ENCODE measurements at regions not wholly inside any gene's neighbourhood (a gene's known extent, or its start where the extent isn't known, plus 50 kb on each side); places are given as distances from the start of the nearest gene placed in this dataset.

- no peaks in the 10 kb centered on the region for H3K27me3 Mint-ChIP-seq (ENCODE audit: insufficient read depth, unreplicated experiment)
- TF ChIP-seq CTCF (IDR thresholded peaks at IDR 0.05; ENCODE audit: unreplicated experiment): no peak
- CTCF ChIA-PET: interaction anchor here (0.6 to 1.7 kb wide), 3 partner anchors 470 to 581 kb away, joined by 3 to 19 read pairs (median 4); no protein-coding TSS in a partner anchor
- H3K27ac Mint-ChIP-seq (ENCODE audit: low read depth, unreplicated experiment): no peak overlapping the region
- H3K4me1 Mint-ChIP-seq (ENCODE audit: insufficient read depth, unreplicated experiment): no peaks in the 10 kb centered on the region
- peak; percentile 21 for DNase-seq (ENCODE audit: unreplicated experiment)
- BruUV-seq (replicated peaks): no TSS peak
- no peaks in the 10 kb centered on the region for H3K36me3 Mint-ChIP-seq (ENCODE audit: insufficient read depth, unreplicated experiment)
- H3K4me3 Mint-ChIP-seq (ENCODE audit: unreplicated experiment): no peak overlapping the region
- intact Hi-C loops (cut with micrococcal nuclease): loop anchor here (1.0 kb wide), 1 partner anchor 581 kb away; no protein-coding TSS in a partner anchor
- no peaks in the 10 kb centered on the region for H3K9me3 Mint-ChIP-seq (ENCODE audit: unreplicated experiment)
- POLR2A ChIA-PET: interaction anchor here (0.6 to 1.4 kb wide), 2 partner anchors 338 to 583 kb away, joined by 4 read pairs; partner anchors contain the start of gene SPRY2
These were observed 583.0 kb upstream of the SPRY2 start for GRCh38 chr13:80923907-80924306.

DNA sequence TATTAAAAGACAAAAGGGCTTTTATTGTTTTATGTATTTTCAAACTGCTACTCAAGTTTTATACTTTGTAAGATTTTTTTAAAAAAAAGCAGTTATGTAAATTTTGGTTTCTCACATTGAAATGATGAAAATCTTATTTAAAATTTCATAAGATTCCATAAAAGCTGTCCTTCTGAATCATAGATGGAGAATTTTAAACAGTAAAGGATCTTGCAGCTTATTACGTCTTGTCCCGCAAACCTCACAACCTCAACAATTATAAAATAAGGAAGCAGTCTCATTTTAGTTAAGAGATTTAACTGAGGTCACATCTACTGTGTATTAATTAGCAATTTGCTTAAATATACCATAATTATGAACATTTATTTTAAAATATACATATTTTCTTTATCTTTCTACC lies 581.0 kb upstream of the SPRY2 start:
- no peaks in the 10 kb centered on the region for H3K27me3 Mint-ChIP-seq (ENCODE audit: insufficient read depth, unreplicated experiment)
- ChIA-PET POLR2A (no interaction called here), CTCF (no interaction called here)
- no peak for TF ChIP-seq CTCF (IDR thresholded peaks at IDR 0.05; ENCODE audit: unreplicated experiment)
- no peaks in the 10 kb centered on the region for H3K36me3 Mint-ChIP-seq (ENCODE audit: insufficient read depth, unreplicated experiment)
- no peaks in the 10 kb centered on the region for H3K9me3 Mint-ChIP-seq (ENCODE audit: unreplicated experiment)
- no peak for DNase-seq (ENCODE audit: unreplicated experiment)
- intact Hi-C loops (cut with micrococcal nuclease): no loop called here
- H3K4me1 Mint-ChIP-seq (ENCODE audit: insufficient read depth, unreplicated experiment): no peaks in the 10 kb centered on the region
- no peak overlapping the region for H3K4me3 Mint-ChIP-seq (ENCODE audit: unreplicated experiment)
- H3K27ac Mint-ChIP-seq (ENCODE audit: low read depth, unreplicated experiment): no peak overlapping the region
- BruUV-seq (replicated peaks): no TSS peak

- no TSS peak for BruUV-seq (replicated peaks)
- no peaks in the 10 kb centered on the region for H3K4me1 Mint-ChIP-seq (ENCODE audit: insufficient read depth, unreplicated experiment)
- H3K27ac Mint-ChIP-seq (ENCODE audit: low read depth, unreplicated experiment): no peak overlapping the region
- ChIA-PET POLR2A (no interaction called here), CTCF (no interaction called here)
- TF ChIP-seq CTCF (IDR thresholded peaks at IDR 0.05; ENCODE audit: unreplicated experiment): no peak
- H3K27me3 Mint-ChIP-seq (ENCODE audit: insufficient read depth, unreplicated experiment): no peaks in the 10 kb centered on the region
- no peaks in the 10 kb centered on the region for H3K9me3 Mint-ChIP-seq (ENCODE audit: unreplicated experiment)
- H3K4me3 Mint-ChIP-seq (ENCODE audit: unreplicated experiment): no peak overlapping the region
- DNase-seq (ENCODE audit: unreplicated experiment): peak; percentile 3
- no peaks in the 10 kb centered on the region for H3K36me3 Mint-ChIP-seq (ENCODE audit: insufficient read depth, unreplicated experiment)
- intact Hi-C loops (cut with micrococcal nuclease): no loop called here
These were observed 580.6 kb upstream of the SPRY2 start for GRCh38 chr13:80921541-80921940.

DNA sequence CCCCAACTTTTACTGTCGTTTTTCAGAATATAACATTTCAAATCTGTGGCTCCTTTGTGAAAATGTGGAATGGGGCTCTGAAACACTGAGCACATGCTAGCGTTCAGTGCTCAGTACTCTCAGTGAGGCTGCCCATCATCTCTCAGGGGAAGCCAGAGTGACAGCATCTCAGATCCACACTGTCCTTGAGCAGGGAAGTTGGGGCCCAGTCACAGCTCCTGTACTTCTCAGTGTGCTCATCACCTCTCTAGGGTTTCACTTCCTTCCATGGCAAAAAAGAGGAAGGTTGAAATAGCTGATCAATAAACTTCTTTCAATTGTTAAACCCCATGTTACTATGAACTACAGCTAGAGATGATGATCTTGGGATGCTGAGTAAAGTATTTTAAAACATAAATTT lies 565.9 kb upstream of the SPRY2 start:
- H3K27ac Mint-ChIP-seq (ENCODE audit: low read depth, unreplicated experiment): no peak overlapping the region
- TF ChIP-seq CTCF (IDR thresholded peaks at IDR 0.05; ENCODE audit: unreplicated experiment): no peak
- no peaks in the 10 kb centered on the region for H3K36me3 Mint-ChIP-seq (ENCODE audit: insufficient read depth, unreplicated experiment)
- ChIA-PET POLR2A (no interaction called here), CTCF (no interaction called here)
- no TSS peak for BruUV-seq (replicated peaks)
- DNase-seq (ENCODE audit: unreplicated experiment): no peak
- intact Hi-C loops (cut with micrococcal nuclease): no loop called here
- H3K4me1 Mint-ChIP-seq (ENCODE audit: insufficient read depth, unreplicated experiment): peaks cover 6% of the 10 kb centered on the region
- H3K4me3 Mint-ChIP-seq (ENCODE audit: unreplicated experiment): no peak overlapping the region
- H3K27me3 Mint-ChIP-seq (ENCODE audit: insufficient read depth, unreplicated experiment): no peaks in the 10 kb centered on the region
- H3K9me3 Mint-ChIP-seq (ENCODE audit: unreplicated experiment): peaks cover 11% of the 10 kb centered on the region
